BE2C (cell line): ENCODE measurements at regions not wholly inside any gene's neighbourhood (a gene's known extent, or its start where the extent isn't known, plus 50 kb on each side); places are given as distances from the start of the nearest gene placed in this dataset.

Experiments
- DNase-seq: peaks from one replicate; pipeline ENCODE4 v3.0.0-alpha.2; 2020
- H3K27me3 ChIP-seq: fragments of 250-450 bp; sonication (Bioruptor Pico); 2 replicates; pipeline ENCODE4 v1.5.1; 2020; ENCODE audit warnings: mild to moderate bottlenecking
- H3K36me3 ChIP-seq: fragments of 250-450 bp; sonication (Bioruptor Pico); 2 replicates; pipeline ENCODE4 v1.5.1; 2020; ENCODE audit warnings: mild to moderate bottlenecking
- H3K4me1 ChIP-seq: fragments of 250-450 bp; sonication (Bioruptor Pico); 2 replicates; pipeline ENCODE4 v1.5.1; 2020
- H3K4me3 ChIP-seq: 2 replicates; pipeline ENCODE4 v1.5.1; 2011; ENCODE audit warnings: low read depth, low read length
- H3K9me3 ChIP-seq: fragments of 250-450 bp; sonication (Bioruptor Pico); 2 replicates; pipeline ENCODE4 v1.5.1; 2020
- TF ChIP-seq, protein P1 (sequence below): IDR thresholded peaks from 2 replicates; pipeline ENCODE4 v1.5.1; 2012; ENCODE audit warnings: mild to moderate bottlenecking, low read depth, low read length

DNA sequence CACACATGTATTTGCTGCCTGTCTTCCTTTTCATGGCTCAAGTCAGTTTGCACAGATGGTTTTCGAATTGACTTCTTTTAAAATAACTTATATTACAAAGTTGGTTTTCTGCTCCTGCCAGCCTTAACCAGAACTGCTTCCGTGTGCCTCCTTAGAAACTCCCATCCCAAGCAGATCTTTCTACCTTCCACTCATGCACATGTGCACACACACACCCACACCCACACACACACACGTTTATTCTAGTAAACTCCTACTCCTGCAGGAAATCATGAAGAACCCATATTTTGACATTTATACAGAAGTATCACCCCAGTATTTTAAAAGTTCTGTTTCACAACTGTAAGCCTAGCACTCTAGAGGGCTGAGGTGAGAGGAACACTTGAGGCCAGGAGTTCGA, 329.5 kb upstream of the SOX9 start:
- no peaks in the 10 kb centered on the region for H3K27me3 ChIP-seq
- TF ChIP-seq, protein P1, sequence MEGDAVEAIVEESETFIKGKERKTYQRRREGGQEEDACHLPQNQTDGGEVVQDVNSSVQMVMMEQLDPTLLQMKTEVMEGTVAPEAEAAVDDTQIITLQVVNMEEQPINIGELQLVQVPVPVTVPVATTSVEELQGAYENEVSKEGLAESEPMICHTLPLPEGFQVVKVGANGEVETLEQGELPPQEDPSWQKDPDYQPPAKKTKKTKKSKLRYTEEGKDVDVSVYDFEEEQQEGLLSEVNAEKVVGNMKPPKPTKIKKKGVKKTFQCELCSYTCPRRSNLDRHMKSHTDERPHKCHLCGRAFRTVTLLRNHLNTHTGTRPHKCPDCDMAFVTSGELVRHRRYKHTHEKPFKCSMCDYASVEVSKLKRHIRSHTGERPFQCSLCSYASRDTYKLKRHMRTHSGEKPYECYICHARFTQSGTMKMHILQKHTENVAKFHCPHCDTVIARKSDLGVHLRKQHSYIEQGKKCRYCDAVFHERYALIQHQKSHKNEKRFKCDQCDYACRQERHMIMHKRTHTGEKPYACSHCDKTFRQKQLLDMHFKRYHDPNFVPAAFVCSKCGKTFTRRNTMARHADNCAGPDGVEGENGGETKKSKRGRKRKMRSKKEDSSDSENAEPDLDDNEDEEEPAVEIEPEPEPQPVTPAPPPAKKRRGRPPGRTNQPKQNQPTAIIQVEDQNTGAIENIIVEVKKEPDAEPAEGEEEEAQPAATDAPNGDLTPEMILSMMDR = no peak
- DNase-seq = no peak
- H3K9me3 ChIP-seq = no peaks in the 10 kb centered on the region
- no peak overlapping the region for H3K4me3 ChIP-seq
- H3K36me3 ChIP-seq = no peaks in the 10 kb centered on the region
- H3K4me1 ChIP-seq = no peaks in the 10 kb centered on the region

DNA sequence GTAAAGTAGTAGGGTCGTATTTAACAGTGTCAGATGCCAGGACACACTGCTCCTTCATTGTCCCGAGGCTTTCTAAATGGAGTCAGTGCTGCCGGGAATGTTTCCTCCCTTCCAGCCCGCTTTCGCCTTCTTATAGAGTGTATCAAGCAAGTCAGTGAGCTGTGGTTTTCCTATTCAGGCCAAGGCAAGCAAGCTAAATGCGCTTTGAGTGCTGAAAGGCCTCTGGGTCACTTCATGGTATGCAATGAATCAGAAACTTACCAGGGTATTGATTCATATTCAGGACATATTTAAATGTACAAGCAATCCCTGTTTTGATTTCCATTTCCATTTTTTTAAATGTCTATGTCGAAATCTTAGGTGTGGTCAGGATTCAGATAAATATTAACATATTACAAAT, 327.9 kb upstream of the SOX9 start:
- Histone ChIP-seq H3K4me3 (no peak overlapping the region), H3K36me3 (no peaks in the 10 kb centered on the region), H3K9me3 (no peaks in the 10 kb centered on the region), H3K27me3 (no peaks in the 10 kb centered on the region), H3K4me1 (no peaks in the 10 kb centered on the region)
- no peak for DNase-seq
- TF ChIP-seq, protein P1 = no peak

DNA sequence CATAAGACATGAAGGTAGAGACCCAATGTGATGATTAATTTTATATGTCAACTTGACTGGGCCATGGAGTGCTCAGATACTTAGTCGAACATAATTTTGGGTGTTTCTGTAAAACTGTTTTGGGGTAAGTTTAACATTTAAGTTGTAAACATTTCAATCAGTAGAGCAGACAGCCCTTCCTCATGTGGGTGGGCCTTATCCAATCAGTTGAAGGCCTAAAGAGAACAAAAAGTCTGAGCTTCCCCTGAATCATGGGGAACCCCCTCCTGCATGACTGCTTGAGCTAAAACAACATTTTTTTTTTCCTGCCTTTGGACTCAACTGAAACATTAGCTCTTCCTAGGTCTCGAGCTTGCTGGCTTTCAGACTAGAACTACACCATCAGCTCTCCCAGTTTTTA, 327.3 kb upstream of the SOX9 start:
- no peak overlapping the region for H3K4me3 ChIP-seq
- DNase-seq = no peak
- no peaks in the 10 kb centered on the region for H3K4me1 ChIP-seq
- H3K9me3 ChIP-seq = no peaks in the 10 kb centered on the region
- no peaks in the 10 kb centered on the region for H3K36me3 ChIP-seq
- H3K27me3 ChIP-seq = no peaks in the 10 kb centered on the region
- TF ChIP-seq, protein P1 = no peak

DNA sequence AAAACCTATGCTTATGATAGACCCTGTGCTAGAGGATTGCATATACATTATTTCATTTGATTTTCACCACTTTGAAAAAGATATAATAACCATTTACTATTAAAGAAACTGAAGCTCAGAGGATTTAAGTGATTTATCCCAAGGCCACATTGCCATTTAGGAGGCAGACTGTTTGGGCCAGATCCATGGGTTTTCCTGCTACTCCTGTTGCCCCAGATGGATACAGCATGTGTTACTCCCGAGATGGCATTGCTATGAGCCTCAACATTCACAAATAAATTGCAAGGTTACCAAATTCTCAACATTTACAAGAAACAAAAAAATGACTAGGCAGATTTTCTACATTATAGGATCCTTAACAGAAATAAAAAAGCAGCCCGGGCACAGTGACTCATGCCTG, 322.1 kb upstream of the SOX9 start:
- H3K27me3 ChIP-seq = no peaks in the 10 kb centered on the region
- DNase-seq = no peak
- TF ChIP-seq, protein P1 = no peak

DNA sequence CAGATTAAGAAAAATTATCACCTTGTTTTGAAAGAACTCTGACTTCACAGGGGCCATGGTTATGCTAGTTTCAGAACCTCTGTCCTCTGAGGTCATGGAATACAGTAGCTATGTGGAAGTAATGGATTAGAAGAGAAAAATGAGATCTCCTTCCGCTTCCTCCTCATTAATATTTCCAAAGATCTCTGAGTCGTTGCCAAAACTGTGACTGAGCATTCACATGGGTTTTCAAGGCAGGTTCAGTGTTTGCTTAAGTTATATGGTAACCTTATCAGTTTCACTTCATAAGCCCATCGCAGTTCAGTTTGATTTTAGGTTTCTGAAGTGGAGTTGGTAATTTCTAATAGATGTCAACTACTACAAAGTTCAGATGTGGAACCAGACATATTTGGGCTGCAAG, 321.2 kb upstream of the SOX9 start:
- Histone ChIP-seq H3K9me3 (no peaks in the 10 kb centered on the region), H3K4me1 (peaks cover 8% of the 10 kb centered on the region; the same call in 1 of the 2 replicates), H3K4me3 (no peak overlapping the region), H3K36me3 (no peaks in the 10 kb centered on the region), H3K27me3 (no peaks in the 10 kb centered on the region)
- DNase-seq = no peak
- TF ChIP-seq, protein P1 = no peak

More for the DNA sequence above, 322.1 kb upstream of the SOX9 start:
- Histone ChIP-seq H3K9me3 (no peaks in the 10 kb centered on the region), H3K4me1 (peaks cover 8% of the 10 kb centered on the region; the same call in 1 of the 2 replicates), H3K4me3 (no peak overlapping the region), H3K36me3 (no peaks in the 10 kb centered on the region)

DNA sequence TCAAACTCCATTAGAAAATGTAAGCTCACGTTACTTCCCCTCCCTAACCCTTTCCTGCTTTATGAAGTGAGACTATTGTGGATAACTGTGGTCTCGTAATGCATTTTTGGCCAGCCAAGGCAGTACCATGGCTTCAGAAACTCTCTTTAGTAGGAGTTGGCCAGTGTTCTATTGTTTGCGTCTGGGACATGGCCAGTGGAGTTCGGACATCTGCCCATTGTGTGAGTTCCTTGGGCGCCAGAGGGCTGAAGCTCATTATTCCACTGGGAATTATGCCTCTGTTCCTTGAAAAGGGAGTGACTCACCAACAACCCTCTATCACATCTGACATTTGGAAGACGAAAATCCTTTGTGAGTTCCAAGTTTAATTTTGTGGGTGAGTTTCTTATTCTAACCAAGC, 319.5 kb upstream of the SOX9 start:
- peaks cover 8% of the 10 kb centered on the region; the same call in 1 of the 2 replicates for H3K4me1 ChIP-seq
- no peak overlapping the region for H3K4me3 ChIP-seq
- no peaks in the 10 kb centered on the region for H3K27me3 ChIP-seq
- DNase-seq = no peak
- no peaks in the 10 kb centered on the region for H3K9me3 ChIP-seq
- TF ChIP-seq, protein P1 = no peak
- no peaks in the 10 kb centered on the region for H3K36me3 ChIP-seq
